K562 (cell line): ENCODE measurements at regions not wholly inside any gene's neighbourhood (a gene's known extent, or its start where the extent isn't known, plus 50 kb on each side); places are given as distances from the start of the nearest gene placed in this dataset.

Source experiments
- CTBP1 ChIP-seq: fragments of 450-650 bp; IDR thresholded peaks from 2 replicates; pipeline ENCODE4 v1.6.1; 2016; ENCODE audit warnings: borderline replicate concordance
- KDM1A ChIP-seq, 2 experiments: fragments of 450-650 bp; IDR thresholded peaks; 2 replicates each; pipeline ENCODE4 v1.6.1; 2016; ENCODE audit warnings: mild to moderate bottlenecking in 2 of 2
- NCOA6 ChIP-seq: fragments of 450-650 bp; IDR thresholded peaks from 2 replicates; pipeline ENCODE4 v1.6.1; 2017; ENCODE audit warnings: mild to moderate bottlenecking
- SIX5 ChIP-seq, 2 experiments: IDR thresholded peaks; 2 replicates each; pipeline ENCODE4 v1.6.1; 2011; ENCODE audit warnings: low read length in 2 of 2, borderline replicate concordance in 1 of 2, low read depth in 1 of 2, mild to moderate bottlenecking in 1 of 2, moderate library complexity in 1 of 2; ENCODE audit not compliant: insufficient read depth in 1 of 2
- TEAD1 ChIP-seq, 2 experiments: fragments of 450-650 bp in 1 of 2; sonication (generic) in 1 of 2; formaldehyde crosslinking; IDR thresholded peaks; 2 replicates each; pipeline versions ENCODE4 v1.4.0 to v1.8.0; 2020 to 2022; ENCODE audit warnings: mild to moderate bottlenecking in 2 of 2, missing genetic modification reagents in 1 of 2
- TF ChIP-seq, protein P1 (sequence below), 2 experiments: fragments of 450-650 bp; formaldehyde crosslinking in 1 of 2; IDR thresholded peaks; 2 replicates each; pipeline versions ENCODE4 v1.4.0 to v1.6.1; 2014 to 2020; ENCODE audit warnings: mild to moderate bottlenecking in 2 of 2, borderline replicate concordance in 1 of 2, low read depth in 1 of 2
- TF ChIP-seq, protein P2 (sequence below): fragments of 250-450 bp; sonication (Bioruptor Pico); IDR thresholded peaks from 2 replicates; pipeline ENCODE4 v1.4.0; 2020
- TF ChIP-seq, protein P3 (sequence below): fragments of 450-650 bp; IDR thresholded peaks from 2 replicates; pipeline ENCODE4 v1.6.1; 2017; ENCODE audit warnings: antibody characterized with exemption, mild to moderate bottlenecking

DNA sequence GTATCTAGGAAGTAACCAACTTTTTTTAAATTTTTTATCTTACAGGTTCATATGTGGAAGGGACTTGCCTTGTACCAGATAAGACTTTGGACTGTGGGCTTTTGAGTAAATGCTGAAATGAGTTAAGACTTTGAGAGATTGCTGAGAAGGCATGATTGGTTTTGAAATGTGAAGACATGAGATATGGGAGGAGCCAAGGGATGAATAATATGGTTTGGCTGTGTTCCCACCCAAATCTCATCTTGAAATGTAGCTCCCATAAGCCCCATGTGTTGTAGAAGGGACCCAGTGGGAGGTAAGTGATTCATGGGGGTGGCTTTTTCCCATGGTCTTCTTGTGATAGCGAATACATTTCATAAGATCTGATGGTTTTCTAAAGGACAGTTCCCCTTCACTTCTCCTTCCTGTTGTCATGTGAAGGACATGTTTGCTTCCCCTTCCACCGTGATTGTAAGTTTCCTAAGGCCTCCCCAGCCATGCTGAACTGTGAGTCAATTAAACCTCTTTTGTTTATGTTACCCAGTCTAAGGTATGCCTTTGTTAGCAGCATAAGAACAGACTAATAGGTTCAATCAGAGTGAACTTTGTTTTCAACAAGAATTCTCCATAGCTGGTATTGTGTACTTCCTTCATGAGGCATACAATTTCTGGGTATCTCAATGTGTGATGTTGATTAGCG, 535.6 kb upstream of the MEF2C start (continued):
- TF ChIP-seq, protein P1, sequence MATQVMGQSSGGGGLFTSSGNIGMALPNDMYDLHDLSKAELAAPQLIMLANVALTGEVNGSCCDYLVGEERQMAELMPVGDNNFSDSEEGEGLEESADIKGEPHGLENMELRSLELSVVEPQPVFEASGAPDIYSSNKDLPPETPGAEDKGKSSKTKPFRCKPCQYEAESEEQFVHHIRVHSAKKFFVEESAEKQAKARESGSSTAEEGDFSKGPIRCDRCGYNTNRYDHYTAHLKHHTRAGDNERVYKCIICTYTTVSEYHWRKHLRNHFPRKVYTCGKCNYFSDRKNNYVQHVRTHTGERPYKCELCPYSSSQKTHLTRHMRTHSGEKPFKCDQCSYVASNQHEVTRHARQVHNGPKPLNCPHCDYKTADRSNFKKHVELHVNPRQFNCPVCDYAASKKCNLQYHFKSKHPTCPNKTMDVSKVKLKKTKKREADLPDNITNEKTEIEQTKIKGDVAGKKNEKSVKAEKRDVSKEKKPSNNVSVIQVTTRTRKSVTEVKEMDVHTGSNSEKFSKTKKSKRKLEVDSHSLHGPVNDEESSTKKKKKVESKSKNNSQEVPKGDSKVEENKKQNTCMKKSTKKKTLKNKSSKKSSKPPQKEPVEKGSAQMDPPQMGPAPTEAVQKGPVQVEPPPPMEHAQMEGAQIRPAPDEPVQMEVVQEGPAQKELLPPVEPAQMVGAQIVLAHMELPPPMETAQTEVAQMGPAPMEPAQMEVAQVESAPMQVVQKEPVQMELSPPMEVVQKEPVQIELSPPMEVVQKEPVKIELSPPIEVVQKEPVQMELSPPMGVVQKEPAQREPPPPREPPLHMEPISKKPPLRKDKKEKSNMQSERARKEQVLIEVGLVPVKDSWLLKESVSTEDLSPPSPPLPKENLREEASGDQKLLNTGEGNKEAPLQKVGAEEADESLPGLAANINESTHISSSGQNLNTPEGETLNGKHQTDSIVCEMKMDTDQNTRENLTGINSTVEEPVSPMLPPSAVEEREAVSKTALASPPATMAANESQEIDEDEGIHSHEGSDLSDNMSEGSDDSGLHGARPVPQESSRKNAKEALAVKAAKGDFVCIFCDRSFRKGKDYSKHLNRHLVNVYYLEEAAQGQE (IDR thresholded peaks at IDR 0.05; ENCODE audit: borderline replicate concordance), result no peak
- TF ChIP-seq, protein P1 (CRISPR knock-in tag; IDR thresholded peaks at IDR 0.05; ENCODE audit: low read depth), result no peak
- TF ChIP-seq, protein P2, sequence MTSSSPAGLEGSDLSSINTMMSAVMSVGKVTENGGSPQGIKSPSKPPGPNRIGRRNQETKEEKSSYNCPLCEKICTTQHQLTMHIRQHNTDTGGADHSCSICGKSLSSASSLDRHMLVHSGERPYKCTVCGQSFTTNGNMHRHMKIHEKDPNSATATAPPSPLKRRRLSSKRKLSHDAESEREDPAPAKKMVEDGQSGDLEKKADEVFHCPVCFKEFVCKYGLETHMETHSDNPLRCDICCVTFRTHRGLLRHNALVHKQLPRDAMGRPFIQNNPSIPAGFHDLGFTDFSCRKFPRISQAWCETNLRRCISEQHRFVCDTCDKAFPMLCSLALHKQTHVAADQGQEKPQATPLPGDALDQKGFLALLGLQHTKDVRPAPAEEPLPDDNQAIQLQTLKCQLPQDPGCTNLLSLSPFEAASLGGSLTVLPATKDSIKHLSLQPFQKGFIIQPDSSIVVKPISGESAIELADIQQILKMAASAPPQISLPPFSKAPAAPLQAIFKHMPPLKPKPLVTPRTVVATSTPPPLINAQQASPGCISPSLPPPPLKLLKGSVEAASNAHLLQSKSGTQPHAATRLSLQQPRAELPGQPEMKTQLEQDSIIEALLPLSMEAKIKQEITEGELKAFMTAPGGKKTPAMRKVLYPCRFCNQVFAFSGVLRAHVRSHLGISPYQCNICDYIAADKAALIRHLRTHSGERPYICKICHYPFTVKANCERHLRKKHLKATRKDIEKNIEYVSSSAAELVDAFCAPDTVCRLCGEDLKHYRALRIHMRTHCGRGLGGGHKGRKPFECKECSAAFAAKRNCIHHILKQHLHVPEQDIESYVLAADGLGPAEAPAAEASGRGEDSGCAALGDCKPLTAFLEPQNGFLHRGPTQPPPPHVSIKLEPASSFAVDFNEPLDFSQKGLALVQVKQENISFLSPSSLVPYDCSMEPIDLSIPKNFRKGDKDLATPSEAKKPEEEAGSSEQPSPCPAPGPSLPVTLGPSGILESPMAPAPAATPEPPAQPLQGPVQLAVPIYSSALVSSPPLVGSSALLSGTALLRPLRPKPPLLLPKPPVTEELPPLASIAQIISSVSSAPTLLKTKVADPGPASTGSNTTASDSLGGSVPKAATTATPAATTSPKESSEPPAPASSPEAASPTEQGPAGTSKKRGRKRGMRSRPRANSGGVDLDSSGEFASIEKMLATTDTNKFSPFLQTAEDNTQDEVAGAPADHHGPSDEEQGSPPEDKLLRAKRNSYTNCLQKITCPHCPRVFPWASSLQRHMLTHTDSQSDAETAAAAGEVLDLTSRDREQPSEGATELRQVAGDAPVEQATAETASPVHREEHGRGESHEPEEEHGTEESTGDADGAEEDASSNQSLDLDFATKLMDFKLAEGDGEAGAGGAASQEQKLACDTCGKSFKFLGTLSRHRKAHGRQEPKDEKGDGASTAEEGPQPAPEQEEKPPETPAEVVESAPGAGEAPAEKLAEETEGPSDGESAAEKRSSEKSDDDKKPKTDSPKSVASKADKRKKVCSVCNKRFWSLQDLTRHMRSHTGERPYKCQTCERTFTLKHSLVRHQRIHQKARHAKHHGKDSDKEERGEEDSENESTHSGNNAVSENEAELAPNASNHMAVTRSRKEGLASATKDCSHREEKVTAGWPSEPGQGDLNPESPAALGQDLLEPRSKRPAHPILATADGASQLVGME (CRISPR knock-in tag), result no peak
- no peak for TF ChIP-seq NCOA6
- TF ChIP-seq, protein P3, sequence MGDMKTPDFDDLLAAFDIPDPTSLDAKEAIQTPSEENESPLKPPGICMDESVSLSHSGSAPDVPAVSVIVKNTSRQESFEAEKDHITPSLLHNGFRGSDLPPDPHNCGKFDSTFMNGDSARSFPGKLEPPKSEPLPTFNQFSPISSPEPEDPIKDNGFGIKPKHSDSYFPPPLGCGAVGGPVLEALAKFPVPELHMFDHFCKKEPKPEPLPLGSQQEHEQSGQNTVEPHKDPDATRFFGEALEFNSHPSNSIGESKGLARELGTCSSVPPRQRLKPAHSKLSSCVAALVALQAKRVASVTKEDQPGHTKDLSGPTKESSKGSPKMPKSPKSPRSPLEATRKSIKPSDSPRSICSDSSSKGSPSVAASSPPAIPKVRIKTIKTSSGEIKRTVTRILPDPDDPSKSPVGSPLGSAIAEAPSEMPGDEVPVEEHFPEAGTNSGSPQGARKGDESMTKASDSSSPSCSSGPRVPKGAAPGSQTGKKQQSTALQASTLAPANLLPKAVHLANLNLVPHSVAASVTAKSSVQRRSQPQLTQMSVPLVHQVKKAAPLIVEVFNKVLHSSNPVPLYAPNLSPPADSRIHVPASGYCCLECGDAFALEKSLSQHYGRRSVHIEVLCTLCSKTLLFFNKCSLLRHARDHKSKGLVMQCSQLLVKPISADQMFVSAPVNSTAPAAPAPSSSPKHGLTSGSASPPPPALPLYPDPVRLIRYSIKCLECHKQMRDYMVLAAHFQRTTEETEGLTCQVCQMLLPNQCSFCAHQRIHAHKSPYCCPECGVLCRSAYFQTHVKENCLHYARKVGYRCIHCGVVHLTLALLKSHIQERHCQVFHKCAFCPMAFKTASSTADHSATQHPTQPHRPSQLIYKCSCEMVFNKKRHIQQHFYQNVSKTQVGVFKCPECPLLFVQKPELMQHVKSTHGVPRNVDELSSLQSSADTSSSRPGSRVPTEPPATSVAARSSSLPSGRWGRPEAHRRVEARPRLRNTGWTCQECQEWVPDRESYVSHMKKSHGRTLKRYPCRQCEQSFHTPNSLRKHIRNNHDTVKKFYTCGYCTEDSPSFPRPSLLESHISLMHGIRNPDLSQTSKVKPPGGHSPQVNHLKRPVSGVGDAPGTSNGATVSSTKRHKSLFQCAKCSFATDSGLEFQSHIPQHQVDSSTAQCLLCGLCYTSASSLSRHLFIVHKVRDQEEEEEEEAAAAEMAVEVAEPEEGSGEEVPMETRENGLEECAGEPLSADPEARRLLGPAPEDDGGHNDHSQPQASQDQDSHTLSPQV, result no peak
- no peak for TF ChIP-seq TEAD1 (CRISPR knock-in tag; IDR thresholded peaks at IDR 0.05)
- TF ChIP-seq KDM1A (IDR thresholded peaks at IDR 0.05), result peak; percentile 89 to 90
- TF ChIP-seq SIX5 (IDR thresholded peaks at IDR 0.05; ENCODE audit: borderline replicate concordance in 1 of 2, insufficient read depth in 1 of 2, low read depth in 1 of 2, low read length in 2 of 2), result no peak
- TF ChIP-seq CTBP1, result no peak
